GM21576 (cell line): ENCODE measurements at regions not wholly inside any gene's neighbourhood (a gene's known extent, or its start where the extent isn't known, plus 50 kb on each side); places are given as distances from the start of the nearest gene placed in this dataset.
A peak's percentile ranks its signal among the peaks of the same experiment; 100 is the strongest.

Experiments
- ATAC-seq: cut with Tn5 transposase; IDR thresholded peaks from one replicate; pipeline ENCODE4 v1.9.1; 2021; ENCODE audit warnings: mild to moderate bottlenecking, moderate library complexity; ENCODE audit not compliant: unreplicated experiment

- no peak for ATAC-seq
Observed at GRCh38 chr10:3493621-3494020, 291.4 kb downstream of the KLF6 start.

- ATAC-seq: no peak
Observed at GRCh38 chr10:3491571-3491970, 293.4 kb downstream of the KLF6 start.

DNA sequence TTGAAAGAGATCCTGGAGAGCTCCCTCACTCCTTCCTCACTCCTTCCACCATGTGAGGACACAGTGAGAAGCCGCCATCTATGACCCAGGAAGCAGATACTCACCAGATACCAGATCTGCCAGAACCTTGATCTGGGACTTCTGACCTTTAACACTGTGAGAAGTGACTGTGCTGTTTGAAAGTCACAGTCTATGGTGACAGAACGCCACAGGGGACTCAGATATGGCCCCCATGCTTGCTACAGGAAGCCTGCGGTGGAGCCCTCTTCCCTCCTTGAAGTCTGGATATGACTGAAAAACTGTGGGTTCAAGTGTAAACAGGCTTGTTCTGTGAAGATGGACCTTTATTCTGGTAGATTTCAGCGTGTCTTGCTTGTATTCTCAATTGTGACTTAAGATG, 297.8 kb downstream of the KLF6 start:
- ATAC-seq: no peak

- ATAC-seq: no peak
Observed at GRCh38 chr10:3486346-3487065, 298.5 kb downstream of the KLF6 start.

- peak; percentile 40 for ATAC-seq
Observed at GRCh38 chr10:3485057-3485686, 299.8 kb downstream of the KLF6 start.

DNA sequence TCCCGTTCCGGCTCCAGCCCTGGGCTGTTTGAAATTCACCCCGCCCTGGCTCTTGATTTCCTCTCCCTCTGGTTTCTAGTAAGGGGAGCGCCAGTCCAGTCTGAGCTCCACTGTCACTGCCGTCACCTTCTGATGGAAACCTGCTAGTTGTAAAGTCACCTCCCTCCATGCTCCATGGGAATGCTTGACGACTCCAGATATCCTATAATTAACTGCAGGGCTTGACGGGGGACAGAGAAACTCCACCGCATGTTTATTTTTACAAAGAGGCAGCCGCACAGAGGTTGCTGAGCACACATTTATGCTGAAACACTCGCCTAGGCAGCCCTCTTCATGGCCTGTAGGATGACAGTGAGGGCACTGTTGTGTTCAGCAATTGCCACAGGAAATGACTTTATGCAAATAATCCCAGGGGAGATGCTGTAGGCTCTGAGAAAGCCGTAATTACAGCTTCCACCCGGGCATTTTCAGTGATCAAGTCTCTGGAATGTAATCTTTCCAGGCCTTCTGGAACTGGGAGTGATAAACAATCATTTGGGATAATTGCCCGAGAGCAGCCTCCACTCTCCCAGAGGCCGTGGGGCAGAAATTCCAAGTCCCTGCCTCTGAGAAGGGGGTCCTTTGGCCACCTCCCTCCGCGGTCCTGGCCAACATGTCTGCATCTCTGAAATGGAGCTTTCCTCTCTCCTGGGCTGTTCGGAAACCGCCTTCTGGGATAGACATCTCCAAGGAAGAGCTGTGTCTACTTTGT, 300.5 kb downstream of the KLF6 start:
- peak; percentile 80 for ATAC-seq

GRCh38 chr10:3482200-3482993, 302.6 kb downstream of the KLF6 start:
- no peak for ATAC-seq

DNA sequence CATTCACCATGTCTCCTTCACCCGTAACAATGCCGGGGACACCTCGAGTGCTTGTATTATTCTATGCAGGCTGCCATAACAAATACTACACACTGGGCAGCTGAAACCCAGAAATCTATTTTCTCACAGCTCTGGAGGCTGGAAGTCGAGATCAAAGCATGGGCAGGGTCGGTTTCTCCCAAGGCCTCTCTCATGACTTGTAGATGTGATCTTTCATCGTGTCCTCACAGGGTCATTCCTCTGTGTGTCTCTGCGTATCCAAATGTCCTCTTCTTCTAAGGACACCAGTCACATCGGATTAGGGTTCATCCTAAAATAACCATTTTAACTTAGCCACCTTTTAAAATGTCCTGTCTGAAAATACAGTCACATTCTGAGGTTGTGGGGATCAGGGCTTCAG, 303.5 kb downstream of the KLF6 start:
- no peak for ATAC-seq

DNA sequence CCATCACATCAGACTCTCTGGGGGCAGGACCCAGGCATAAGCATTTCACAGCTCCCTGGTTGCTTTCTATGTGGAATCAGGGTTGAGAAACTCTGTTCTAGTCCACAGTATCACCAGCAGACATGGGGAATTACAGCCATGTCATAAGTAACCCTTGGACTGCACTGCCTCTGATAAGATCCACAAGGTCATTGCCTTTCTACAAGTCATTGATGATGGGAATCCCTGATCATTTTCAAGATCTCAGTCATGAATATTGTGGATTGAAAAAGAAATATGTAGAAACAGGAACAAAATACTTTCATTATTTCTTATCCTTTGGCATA, 304.1 kb downstream of the KLF6 start:
- ATAC-seq: no peak

- ATAC-seq: no peak
Observed at GRCh38 chr10:3480281-3480989, 304.6 kb downstream of the KLF6 start.

DNA sequence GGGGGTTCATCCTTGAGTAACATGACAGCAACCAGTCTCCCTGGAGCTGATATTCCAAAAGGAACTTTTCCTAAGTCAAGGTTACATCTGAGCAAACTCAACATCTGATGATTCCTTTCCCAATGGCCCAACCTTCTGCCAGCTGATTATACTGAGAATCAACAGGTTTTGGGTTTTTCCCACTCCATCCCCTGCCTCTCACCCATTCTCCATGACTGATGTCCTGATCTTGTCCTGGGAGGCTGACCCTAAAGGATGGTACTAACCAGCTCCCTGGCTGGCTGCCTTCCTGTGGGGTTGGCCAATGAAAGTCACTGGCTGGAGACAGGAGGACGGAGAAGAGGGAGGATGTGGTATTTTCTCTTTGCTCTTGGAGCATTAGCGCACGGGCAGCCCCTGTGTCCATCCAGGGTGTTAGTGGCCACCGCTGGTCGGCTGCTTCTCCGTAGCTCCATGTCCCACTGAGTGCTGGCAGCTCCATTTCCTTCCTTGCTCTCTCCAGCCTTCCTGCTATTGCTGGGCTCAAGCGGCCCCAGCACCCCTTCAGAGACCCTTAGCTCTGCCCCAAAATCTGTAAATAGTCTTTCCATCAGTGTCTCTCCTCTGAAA, 306.2 kb upstream of the PITRM1 start:
- no peak for ATAC-seq

GRCh38 chr10:3478153-3478552, 305.6 kb upstream of the PITRM1 start:
- peak; percentile 73 for ATAC-seq

- ATAC-seq: peak; percentile 66
Observed at GRCh38 chr10:3477683-3478082, 305.1 kb upstream of the PITRM1 start.

DNA sequence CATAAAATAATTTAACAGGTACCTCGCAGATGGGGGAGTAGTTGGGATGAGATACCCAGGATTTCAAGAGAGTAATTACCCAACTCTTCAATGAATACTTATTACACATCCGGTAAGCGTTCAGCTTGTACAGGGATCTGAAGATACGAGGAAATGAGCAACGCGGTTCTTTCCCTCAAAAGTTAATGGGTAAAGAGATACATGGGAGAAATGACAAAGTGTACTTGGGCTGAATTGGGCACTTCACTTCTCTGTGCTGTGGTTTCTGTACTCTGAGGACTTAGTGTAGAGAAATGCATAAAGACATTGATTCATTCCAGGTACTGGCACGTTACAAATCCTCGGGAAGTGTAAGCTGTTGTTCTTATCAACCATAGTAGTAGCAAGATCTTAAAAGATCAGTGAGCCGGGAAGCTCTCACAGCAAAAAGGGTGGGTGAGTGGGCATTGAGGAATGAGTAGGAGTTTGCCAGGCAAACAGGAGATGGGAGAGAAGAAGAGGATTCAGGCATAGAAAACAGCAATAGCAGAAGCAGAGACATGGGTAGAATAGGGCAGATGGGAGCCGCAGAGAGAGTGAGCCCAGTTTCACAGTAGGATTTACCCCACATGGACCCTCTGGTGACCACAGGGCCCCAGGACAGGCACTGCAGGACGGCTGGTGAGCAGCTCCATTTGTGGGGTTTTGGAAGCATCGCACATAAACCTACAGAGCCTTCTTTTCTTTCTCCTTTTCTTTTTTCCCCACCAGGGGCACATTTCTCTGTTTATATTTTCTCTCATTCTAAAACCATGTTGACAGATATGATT, 304.3 kb upstream of the PITRM1 start:
- ATAC-seq: no peak

GRCh38 chr10:3476186-3476585, 303.6 kb upstream of the PITRM1 start:
- no peak for ATAC-seq

GRCh38 chr10:3475367-3475766, 302.8 kb upstream of the PITRM1 start:
- no peak for ATAC-seq

DNA sequence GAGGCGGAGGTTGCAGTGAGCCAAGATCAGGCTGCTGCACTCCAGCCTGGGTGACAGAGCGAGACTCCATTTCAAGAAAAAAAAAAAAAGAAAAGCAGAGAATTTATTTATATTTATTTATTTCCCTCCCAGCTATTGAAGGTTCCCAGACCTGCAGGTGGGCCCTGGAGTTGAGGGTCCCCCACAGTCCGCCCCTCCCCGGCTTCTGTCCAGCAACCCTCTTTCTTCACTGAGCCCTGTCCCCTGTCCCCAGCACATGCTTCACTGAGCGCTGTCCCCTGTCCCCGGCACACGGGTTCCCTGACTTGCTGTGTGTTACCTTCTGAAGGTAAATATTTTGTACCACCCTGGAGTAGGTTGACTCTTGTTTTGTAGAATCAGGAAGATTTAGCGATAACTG, 301.7 kb upstream of the PITRM1 start:
- ATAC-seq: no peak

GRCh38 chr10:3473271-3473670, 300.7 kb upstream of the PITRM1 start:
- ATAC-seq: no peak

DNA sequence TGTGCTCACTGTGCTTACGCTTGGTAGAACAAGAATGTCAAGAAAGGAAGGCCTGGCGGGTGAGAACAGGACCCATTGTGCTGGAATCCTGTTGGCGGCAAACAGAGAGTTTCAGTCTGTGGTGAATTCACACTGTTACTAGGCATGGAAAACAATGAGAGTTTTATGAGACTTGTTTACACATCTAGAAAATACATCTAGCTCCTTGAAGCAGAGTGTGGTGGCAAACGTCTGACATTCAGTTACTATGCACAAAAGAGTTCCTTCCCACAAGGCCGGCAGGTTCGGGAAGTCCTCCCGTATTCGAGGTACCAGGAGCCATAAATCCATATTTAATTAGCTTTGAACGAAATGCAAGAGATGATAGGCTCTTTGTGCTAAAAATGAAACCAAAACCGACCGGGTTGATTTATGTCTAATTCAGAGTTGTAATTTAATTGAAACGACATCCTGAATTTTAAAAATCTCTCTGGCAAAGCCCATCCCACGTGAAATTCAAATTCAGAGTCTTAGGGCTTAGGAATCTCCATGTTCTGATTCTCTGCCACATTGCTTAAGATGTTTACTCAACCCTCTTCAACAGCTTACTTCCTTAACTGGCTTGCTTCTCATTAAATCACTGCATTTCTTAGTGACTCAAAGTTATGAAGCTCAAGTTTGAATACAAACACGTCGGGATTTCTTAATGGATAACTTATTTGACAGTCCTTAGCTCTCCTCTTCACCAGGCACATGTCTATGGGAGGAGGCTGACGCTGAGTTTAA, 299.9 kb upstream of the PITRM1 start:
- no peak for ATAC-seq
